ENCODE measurements at regions not wholly inside any gene's neighbourhood (a gene's known extent, or its start where the extent isn't known, plus 50 kb on each side); places are given as distances from the start of the nearest gene placed in this dataset.

DNA sequence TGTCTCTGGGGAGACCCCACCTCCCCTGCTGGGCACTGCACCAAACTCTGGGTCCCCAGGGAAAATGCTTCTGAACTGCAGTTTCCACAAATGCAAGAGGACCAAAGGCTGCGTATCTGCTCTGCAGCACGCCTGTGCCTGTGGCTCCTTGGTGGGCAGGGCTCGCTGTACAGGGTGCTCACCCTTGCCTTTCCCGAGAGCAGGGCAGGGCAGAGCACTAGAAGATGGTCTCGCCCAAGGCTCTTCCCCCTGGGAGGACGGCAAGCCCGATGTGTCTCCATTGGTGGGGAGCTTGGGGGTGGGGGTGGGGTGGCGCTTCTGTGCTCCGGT is 175.3 kb upstream of the RTL1 start:
- Mint-ChIP-seq H3K27me3 (ENCODE audit: insufficient read depth, low read depth, poor library complexity) (peaks cover 21% of the 10 kb centered on the region), H3K4me1 (peaks cover 28% of the 10 kb centered on the region), H3K27ac (no peak overlapping the region), H3K4me3 (no peak overlapping the region), H3K36me3 (ENCODE audit: low read depth) (no peaks in the 10 kb centered on the region), H3K9me3 (no peaks in the 10 kb centered on the region)
- Histone ChIP-seq H4K20me1 (replicated peaks; ENCODE audit: insufficient read depth) (no peaks in the 10 kb centered on the region), H3K4me1 (ENCODE audit: insufficient read depth) (peaks cover 17% of the 10 kb centered on the region), H3K4me2 (no peak overlapping the region), H3K36me3 (ENCODE audit: insufficient read depth) (no peaks in the 10 kb centered on the region), H2AFZ (no peak overlapping the region), H3K79me2 (replicated peaks; ENCODE audit: insufficient read depth) (no peaks in the 10 kb centered on the region), H3F3A (replicated peaks; ENCODE audit: low read depth) (no peaks in the 10 kb centered on the region), H3K27ac (ENCODE audit: low read depth) (no peak overlapping the region), H3K9me2 (ENCODE audit: insufficient read depth) (no peaks in the 10 kb centered on the region), H3K4me3 (no peak overlapping the region), H3K27me3 (ENCODE audit: insufficient read depth) (peaks cover 8% of the 10 kb centered on the region)
- TF ChIP-seq JUNB (IDR thresholded peaks at IDR 0.05; ENCODE audit: unreplicated experiment) (no peak), CREB1 (CRISPR knock-in tag; IDR thresholded peaks at IDR 0.05; ENCODE audit: low read depth) (no peak), STAT1 (IDR thresholded peaks at IDR 0.05; ENCODE audit: unreplicated experiment) (no peak), POLR2AphosphoS5 (IDR thresholded peaks at IDR 0.05; ENCODE audit: low read depth) (no peak), EZH2phosphoT487 (IDR thresholded peaks at IDR 0.05; ENCODE audit: unreplicated experiment) (no peak), ZNF114 (CRISPR knock-in tag; IDR thresholded peaks at IDR 0.05) (no peak), ZNF331 (CRISPR knock-in tag; IDR thresholded peaks at IDR 0.05; ENCODE audit: low read depth) (no peak), EZH2 (IDR thresholded peaks at IDR 0.05; ENCODE audit: low read depth, unreplicated experiment) (no peak), NANOG (IDR thresholded peaks at IDR 0.05; ENCODE audit: borderline replicate concordance) (no peak)
- TF ChIP-seq, protein P1, sequence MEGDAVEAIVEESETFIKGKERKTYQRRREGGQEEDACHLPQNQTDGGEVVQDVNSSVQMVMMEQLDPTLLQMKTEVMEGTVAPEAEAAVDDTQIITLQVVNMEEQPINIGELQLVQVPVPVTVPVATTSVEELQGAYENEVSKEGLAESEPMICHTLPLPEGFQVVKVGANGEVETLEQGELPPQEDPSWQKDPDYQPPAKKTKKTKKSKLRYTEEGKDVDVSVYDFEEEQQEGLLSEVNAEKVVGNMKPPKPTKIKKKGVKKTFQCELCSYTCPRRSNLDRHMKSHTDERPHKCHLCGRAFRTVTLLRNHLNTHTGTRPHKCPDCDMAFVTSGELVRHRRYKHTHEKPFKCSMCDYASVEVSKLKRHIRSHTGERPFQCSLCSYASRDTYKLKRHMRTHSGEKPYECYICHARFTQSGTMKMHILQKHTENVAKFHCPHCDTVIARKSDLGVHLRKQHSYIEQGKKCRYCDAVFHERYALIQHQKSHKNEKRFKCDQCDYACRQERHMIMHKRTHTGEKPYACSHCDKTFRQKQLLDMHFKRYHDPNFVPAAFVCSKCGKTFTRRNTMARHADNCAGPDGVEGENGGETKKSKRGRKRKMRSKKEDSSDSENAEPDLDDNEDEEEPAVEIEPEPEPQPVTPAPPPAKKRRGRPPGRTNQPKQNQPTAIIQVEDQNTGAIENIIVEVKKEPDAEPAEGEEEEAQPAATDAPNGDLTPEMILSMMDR (conservative IDR thresholded peaks at IDR 0.05; ENCODE audit: low read depth in 2 of 2): no peak
- TF ChIP-seq, protein P2, sequence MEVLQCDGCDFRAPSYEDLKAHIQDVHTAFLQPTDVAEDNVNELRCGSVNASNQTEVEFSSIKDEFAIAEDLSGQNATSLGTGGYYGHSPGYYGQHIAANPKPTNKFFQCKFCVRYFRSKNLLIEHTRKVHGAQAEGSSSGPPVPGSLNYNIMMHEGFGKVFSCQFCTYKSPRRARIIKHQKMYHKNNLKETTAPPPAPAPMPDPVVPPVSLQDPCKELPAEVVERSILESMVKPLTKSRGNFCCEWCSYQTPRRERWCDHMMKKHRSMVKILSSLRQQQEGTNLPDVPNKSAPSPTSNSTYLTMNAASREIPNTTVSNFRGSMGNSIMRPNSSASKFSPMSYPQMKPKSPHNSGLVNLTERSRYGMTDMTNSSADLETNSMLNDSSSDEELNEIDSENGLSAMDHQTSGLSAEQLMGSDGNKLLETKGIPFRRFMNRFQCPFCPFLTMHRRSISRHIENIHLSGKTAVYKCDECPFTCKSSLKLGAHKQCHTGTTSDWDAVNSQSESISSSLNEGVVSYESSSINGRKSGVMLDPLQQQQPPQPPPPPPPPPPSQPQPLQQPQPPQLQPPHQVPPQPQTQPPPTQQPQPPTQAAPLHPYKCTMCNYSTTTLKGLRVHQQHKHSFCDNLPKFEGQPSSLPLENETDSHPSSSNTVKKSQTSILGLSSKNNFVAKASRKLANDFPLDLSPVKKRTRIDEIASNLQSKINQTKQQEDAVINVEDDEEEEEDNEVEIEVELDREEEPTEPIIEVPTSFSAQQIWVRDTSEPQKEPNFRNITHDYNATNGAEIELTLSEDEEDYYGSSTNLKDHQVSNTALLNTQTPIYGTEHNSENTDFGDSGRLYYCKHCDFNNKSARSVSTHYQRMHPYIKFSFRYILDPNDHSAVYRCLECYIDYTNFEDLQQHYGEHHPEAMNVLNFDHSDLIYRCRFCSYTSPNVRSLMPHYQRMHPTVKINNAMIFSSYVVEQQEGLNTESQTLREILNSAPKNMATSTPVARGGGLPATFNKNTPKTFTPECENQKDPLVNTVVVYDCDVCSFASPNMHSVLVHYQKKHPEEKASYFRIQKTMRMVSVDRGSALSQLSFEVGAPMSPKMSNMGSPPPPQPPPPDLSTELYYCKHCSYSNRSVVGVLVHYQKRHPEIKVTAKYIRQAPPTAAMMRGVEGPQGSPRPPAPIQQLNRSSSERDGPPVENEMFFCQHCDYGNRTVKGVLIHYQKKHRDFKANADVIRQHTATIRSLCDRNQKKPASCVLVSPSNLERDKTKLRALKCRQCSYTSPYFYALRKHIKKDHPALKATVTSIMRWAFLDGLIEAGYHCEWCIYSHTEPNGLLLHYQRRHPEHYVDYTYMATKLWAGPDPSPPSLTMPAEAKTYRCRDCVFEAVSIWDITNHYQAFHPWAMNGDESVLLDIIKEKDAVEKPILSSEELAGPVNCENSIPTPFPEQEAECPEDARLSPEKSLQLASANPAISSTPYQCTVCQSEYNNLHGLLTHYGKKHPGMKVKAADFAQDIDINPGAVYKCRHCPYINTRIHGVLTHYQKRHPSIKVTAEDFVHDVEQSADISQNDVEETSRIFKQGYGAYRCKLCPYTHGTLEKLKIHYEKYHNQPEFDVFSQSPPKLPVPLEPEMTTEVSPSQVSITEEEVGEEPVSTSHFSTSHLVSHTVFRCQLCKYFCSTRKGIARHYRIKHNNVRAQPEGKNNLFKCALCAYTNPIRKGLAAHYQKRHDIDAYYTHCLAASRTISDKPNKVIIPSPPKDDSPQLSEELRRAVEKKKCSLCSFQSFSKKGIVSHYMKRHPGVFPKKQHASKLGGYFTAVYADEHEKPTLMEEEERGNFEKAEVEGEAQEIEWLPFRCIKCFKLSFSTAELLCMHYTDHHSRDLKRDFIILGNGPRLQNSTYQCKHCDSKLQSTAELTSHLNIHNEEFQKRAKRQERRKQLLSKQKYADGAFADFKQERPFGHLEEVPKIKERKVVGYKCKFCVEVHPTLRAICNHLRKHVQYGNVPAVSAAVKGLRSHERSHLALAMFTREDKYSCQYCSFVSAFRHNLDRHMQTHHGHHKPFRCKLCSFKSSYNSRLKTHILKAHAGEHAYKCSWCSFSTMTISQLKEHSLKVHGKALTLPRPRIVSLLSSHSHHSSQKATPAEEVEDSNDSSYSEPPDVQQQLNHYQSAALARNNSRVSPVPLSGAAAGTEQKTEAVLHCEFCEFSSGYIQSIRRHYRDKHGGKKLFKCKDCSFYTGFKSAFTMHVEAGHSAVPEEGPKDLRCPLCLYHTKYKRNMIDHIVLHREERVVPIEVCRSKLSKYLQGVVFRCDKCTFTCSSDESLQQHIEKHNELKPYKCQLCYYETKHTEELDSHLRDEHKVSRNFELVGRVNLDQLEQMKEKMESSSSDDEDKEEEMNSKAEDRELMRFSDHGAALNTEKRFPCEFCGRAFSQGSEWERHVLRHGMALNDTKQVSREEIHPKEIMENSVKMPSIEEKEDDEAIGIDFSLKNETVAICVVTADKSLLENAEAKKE (CRISPR knock-in tag; IDR thresholded peaks at IDR 0.05): no peak
- TF ChIP-seq, protein P3, sequence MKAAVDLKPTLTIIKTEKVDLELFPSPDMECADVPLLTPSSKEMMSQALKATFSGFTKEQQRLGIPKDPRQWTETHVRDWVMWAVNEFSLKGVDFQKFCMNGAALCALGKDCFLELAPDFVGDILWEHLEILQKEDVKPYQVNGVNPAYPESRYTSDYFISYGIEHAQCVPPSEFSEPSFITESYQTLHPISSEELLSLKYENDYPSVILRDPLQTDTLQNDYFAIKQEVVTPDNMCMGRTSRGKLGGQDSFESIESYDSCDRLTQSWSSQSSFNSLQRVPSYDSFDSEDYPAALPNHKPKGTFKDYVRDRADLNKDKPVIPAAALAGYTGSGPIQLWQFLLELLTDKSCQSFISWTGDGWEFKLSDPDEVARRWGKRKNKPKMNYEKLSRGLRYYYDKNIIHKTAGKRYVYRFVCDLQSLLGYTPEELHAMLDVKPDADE (IDR thresholded peaks at IDR 0.05): no peak
- TF ChIP-seq, protein P4, sequence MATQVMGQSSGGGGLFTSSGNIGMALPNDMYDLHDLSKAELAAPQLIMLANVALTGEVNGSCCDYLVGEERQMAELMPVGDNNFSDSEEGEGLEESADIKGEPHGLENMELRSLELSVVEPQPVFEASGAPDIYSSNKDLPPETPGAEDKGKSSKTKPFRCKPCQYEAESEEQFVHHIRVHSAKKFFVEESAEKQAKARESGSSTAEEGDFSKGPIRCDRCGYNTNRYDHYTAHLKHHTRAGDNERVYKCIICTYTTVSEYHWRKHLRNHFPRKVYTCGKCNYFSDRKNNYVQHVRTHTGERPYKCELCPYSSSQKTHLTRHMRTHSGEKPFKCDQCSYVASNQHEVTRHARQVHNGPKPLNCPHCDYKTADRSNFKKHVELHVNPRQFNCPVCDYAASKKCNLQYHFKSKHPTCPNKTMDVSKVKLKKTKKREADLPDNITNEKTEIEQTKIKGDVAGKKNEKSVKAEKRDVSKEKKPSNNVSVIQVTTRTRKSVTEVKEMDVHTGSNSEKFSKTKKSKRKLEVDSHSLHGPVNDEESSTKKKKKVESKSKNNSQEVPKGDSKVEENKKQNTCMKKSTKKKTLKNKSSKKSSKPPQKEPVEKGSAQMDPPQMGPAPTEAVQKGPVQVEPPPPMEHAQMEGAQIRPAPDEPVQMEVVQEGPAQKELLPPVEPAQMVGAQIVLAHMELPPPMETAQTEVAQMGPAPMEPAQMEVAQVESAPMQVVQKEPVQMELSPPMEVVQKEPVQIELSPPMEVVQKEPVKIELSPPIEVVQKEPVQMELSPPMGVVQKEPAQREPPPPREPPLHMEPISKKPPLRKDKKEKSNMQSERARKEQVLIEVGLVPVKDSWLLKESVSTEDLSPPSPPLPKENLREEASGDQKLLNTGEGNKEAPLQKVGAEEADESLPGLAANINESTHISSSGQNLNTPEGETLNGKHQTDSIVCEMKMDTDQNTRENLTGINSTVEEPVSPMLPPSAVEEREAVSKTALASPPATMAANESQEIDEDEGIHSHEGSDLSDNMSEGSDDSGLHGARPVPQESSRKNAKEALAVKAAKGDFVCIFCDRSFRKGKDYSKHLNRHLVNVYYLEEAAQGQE (IDR thresholded peaks at IDR 0.05; ENCODE audit: unreplicated experiment): no peak
- DNase-seq (ENCODE audit: low spot score) (no peak), ATAC-seq (no peak)
